ENCODE measurements at regions not wholly inside any gene's neighbourhood (a gene's known extent, or its start where the extent isn't known, plus 50 kb on each side); places are given as distances from the start of the nearest gene placed in this dataset.
A peak's percentile ranks its signal among the peaks of the same experiment; 100 is the strongest.
"Not testable (repeated sequence)": the region's sequence is repeated elsewhere in the genome, so short reads cannot be mapped to it uniquely, and the experiment has no call there.

DNA sequence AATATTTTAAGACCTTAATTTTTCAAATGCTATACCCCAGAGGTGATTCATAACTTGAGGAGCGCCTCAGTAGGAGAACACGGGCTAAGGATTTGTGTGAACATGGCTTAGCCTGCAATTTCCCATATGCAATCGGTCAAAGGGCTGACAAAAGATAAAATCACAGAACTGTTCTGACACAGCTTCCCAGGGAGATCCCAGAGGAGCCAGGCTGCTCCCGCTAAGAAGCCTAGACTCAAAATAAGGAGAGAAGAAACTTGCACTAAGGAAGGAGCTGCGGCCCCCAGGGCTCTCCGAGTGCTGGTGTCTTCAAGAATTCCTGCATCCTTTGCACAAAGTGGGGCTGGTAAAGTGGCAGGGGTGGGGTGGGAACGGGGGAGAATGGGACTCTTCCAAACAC is 106.3 kb upstream of the DLG1 start:
- DNase-seq, result no peak

GRCh38 chr3:197404030-197404429 is 105.6 kb upstream of the DLG1 start:
- DNase-seq, result no peak

- DNase-seq, result not testable (repeated sequence)
Measured at GRCh38 chr3:197402401-197402800, 104.0 kb upstream of the DLG1 start.

DNA sequence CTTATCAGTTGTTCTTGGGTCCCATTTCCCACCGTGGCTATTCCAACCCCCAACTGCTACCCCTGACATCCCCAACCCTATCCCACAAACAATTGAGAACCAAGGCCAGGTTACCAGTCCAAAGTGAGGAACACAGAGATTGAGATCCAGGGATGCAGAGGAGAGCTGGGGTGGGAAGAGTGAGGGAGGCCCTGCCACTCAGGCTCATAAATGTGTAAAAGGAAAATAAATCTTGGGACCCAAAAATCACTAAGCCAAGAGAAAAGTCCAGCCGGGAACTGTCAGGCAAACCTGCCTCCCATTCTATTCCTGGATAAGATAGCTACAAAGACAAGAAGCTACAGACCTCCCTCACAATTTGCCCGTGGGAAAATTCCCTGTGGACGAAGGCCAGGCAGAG is 101.1 kb upstream of the DLG1 start:
- DNase-seq, result no peak

DNA sequence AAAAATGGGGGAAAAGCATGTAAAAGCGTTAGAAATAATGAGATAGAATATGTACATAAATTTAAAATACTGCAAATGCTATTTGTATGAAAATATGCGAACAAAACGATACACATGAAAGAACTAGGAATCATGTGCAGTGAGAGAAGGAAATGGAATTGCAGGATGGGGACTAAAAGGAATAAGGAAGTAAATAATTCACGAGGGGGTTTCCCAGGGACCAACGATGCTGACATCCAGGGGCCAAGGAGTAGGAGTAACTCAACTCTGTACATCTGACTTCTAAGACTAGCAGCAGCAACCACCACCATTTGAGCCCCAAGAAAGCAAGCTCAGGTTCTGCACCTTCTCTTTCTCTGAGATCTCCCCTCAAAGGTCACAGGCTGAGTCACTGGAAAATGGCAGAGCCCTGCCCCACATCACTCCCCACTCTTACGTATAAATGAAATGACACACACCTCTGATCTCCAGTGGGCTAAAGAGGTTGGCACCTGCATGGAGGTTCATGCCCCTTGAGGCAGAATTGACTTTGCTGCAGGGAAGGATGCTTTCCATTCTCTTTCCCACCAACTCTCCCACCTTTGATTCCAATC is 100.0 kb upstream of the DLG1 start:
- no peak for DNase-seq

DNA sequence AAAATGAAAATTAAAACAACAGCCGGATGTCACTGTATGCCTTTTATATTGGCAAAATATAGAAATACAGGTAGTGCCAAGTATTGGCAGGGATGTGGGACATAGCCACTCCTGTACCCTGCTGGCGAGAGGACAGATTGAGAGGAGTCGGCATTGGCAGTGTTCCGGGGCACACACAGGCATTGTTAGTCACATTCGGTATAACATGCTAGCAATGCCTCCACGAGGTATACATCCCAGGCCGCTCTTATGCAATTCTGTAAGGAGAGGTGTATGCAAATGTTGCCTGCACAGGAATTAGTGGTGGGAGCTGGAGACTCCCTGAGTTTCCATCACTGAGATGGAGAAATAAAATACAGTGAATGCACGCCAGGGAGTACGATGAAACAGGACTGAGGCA is 99.4 kb upstream of the DLG1 start:
- DNase-seq, result no peak

DNA sequence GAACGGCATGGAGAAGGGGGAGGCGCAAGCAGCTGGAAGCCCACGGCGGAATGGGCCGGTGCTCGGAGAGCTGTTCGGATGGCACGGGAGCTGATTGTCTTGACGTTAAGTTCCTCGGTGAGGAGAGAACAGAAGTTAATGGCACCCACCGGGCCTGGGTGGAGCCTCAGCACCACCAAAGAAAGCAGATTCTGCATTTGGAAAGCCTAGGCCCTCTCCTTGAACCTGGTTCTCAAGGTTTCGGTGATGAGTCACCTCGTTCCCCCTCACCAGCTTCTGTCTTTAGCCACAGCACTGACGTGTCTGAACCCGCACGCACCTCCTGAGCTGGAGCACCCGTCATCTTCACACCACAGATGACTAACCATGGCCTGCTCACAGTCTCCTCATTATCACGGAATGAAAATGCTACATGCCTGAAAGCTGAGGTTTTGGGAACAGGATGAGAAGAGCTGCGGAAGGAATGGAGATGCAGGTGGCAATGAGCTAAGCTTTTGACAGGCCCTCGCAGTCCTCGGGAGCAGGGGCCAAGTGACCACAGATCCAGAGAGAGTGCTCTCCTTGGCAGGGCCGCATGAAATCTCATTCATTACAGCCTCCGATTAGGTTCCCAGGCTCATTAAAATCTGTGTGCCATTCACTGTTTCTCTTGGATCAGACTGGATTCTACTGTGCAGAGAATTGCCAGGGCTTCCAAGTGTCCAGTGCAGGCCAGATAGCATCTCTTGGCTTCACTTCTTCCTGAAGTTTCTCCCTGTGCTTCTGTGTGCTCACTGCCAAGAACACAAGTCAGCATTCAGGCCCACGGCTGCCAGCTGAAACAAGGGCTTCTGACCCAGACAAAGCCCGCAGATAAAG is 96.3 kb upstream of the DLG1 start:
- DNase-seq, result no peak

DNA sequence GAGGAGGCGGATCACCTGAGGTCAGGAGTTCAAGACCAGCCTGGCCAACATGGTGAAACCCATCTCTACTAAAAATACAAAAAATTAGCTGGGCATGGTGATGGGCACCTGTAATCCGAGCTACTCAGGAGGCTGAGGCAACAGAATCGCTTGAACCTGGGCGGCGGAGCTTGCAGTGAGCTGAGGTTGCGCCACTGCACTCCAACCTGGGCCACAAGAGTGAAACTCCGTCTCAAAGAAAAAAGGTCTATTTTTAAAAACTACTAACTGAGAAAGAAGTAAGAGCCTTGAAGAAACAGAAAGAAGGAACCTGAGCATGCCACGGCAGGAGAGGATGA is 95.7 kb upstream of the DLG1 start:
- DNase-seq, result not testable (repeated sequence)

DNA sequence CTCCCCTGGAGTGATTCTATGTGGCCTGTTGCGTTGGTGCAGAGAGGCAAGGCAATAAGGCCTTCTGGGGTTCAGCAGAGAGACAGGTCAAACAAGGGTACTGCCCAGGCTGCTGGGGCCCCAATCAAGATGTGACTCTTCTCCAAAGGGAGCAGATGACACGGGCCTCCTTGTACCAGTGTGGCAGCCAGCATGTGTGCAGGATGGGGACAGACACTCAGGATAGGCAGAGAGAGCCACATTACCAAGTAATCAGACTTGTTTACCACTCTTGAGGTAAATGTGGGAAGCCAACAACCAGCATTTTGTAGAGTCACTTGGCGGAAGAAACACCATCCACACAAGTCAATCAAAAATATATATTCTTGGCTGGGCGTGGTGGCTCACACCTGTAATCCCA is 95.3 kb upstream of the DLG1 start:
- no peak for DNase-seq

DNA sequence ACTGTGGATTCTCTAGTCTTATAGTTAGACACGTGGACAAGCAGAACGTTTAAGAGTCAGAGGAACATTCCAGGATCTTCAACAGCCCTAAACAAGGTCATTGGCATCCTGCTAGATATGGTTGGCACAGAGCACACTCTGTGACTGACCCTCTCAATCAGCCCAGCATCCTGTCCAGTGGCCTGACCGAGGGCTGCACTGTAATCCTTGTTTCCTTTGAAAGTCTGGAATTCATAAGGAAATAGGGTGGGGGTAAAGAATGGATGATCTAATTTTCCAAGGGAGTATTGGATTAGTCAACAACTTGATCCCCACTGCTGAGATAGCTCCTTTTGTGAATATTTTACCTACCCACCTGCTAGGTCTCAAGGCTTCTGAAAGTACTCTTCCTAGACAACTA is 94.5 kb upstream of the DLG1 start:
- no peak for DNase-seq

- DNase-seq, result no peak
Measured at GRCh38 chr3:197381371-197381770, 83.0 kb upstream of the DLG1 start.

DNA sequence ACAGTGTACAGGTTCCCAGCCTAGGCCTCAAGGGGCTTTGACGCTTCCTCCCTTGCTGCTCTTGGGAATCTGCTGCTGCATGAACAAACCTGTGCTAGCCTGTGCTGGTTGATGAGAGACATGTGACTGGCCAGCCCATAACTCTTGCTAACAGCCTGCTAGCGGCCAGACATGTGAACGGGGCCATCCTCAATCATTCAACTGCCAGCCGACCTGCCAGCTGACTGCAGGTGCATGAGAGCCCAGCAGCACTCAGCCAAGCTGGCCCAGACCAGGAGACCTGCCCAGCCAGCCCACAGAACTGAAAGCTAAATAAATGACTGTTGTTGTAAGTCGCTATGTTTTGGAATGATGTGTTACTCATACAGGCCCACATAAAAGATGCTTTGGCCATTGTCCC is 82.4 kb upstream of the DLG1 start:
- no peak for DNase-seq

DNA sequence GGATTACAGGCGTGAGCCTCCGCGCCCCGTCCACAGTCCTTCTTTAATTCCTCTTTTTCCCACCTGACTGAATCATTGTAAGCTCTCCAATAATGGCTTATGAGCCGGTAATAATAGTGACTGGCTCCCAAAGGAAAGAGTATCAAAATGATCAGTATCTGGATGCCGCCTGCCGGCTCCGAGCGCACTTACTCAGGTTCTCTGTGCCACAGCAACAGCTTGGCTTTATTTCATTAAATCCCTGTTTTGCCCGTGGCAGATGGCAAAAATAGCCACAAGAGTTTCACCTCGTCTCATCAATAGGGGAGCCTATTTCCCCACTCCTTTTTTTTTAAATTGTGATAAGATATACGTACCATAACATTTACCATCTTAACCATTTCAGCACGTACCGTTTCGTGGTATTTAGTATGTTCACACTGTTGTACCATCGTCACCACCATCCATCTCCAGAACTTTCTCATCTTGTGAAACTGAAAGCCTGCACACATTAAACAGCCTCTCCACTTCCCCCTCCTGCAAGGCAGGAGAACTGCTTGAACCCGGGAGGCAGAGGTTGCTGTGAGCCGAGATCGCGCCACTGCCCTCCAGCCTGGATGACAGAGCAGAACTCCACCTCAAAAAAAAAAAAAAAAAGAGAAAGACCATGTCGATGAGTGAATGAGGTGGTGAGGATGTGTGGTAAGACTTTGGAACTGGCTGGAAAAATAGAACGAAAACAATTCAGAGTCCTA is 80.7 kb upstream of the DLG1 start:
- peak; percentile 40 for DNase-seq

DNA sequence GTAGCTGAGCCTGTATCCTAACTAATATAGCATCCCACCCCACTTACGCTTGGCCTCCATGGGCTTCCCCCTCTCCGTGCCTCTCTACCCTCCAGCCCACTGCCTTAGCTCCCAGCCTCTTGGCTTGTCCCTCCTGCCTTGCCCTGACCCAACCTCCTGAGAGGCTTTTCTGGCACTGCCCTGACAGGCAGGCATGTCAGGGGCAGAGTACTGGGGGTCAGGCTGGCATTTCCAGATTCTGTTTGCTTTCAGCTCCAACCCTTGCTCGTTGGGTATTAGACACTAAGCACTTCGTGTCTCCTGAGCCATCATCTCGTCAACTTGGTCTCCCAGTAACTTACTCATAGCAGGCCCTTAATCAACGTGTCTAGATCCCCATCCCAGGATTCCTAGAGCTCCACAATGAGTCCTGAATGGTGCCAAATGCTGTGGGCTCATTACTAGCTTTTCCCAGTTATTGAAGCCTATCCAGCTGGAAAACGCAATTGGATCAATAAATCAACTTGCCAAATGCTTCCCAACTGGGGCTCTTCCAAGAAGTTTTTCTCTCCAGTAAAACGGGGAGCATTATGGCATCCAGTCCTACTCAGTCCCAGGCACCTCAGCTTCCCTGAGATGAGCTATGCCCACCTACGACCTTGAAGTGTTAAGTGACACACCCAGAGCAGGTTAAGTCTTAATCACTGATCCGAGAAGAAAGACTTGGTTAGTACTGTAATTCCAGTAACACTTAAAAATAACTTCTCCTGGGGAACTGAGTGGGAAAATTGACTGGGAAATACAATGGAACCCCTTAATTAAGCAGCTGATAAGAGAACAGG is 78.5 kb upstream of the DLG1 start:
- DNase-seq, result no peak

GRCh38 chr3:197376020-197376419 is 77.6 kb upstream of the DLG1 start:
- DNase-seq, result no peak

- no peak for DNase-seq
Measured at GRCh38 chr3:197375001-197375441, 76.6 kb upstream of the DLG1 start.

DNA sequence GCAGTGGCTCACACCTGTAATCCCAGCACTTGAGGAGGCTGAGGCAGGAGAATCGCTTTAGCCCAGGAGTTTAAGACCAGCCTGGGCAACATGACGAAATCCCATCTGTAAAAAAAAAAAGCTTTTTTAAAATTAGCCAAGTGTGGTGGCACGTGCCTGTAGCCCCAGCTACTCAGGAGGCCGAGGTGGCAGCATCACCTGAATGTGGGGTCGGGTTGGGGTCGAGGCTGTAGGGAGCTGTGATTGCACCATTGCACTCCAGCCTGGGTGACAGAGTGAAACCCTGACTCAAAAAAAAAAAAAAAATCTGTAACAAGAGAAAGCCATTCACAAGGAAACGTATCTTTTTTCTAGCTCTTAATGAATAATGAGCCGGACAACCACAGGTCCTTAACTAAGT is 74.7 kb upstream of the DLG1 start:
- DNase-seq, result no peak

- DNase-seq, result peak; percentile 49
Measured at GRCh38 chr3:197372047-197372661, 73.7 kb upstream of the DLG1 start.

DNA sequence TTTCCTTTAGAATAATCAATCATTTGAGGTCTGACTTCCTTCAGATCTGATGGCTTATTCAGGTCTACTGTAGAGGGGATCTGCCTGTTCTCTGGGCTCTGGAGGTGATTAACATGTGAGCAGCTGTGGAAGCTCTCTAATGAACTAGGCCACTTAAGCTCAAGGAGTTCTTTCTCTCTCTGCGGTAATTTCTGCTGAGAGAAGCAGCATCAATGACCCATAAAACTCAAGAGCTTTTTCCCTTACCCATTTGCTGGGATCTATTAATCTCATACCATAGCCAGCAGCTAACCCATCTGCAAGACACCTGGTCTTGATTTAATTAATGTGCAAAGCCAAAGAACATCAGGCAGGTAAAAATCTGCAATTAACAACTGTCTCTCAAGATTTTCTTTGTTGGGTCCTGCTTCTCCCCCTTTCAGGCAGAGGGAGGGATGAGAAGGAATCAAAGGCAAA is 73.2 kb upstream of the DLG1 start:
- peak; percentile 90 for DNase-seq

- no peak for DNase-seq
Measured at GRCh38 chr3:197369545-197369944, 71.1 kb upstream of the DLG1 start.

DNA sequence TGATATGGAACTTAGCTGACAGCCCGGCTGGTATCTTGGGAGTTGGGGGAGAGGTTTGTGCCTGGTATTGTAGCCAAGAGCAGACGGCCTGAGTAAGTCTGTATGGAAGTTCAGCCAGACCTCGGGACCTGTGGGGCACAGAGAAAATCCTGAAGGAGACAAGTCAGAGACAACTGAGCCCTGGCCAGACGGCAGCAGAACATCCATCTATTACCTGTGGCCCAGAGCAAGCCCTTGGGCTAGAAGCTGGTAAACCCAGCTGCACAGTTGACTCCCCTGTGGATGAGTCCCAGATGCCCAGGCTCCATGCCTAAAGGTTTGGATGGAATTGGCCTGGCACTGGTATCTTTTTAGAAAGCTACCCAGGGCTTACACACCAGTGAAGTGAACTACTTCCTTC is 70.4 kb upstream of the DLG1 start:
- DNase-seq, result no peak

GRCh38 chr3:197368330-197368729 is 69.9 kb upstream of the DLG1 start:
- DNase-seq, result no peak

Data from NCI-H2171 (cell line).